ENCODE measurements at regions not wholly inside any gene's neighbourhood (a gene's known extent, or its start where the extent isn't known, plus 50 kb on each side); places are given as distances from the start of the nearest gene placed in this dataset.

DNA sequence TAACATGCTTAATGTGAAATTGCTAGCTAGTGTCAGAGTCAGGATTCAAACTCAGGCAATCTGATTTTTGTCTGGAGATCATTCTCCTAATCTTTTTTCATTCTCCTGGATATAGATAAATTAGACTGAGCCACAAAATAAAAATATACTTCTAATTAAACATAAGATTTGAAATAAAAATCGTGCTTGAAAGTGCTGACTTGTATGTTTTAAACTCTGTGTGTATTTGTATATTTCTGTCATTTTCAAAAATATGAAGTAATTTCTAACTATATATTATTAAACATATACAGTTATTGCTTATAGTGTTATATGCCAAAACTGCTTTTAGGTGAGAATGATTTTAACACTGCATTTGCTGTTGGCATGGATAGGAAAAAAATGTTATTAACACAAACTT is 239.4 kb downstream of the KCNJ2 start:
- ChIA-PET CTCF (no interaction called here), POLR2A (no interaction called here)
- intact Hi-C loops (cut with micrococcal nuclease) (no loop called here), dilution Hi-C loops (cut with MboI; ENCODE audit: extremely low pct_ligation_motif_present, low sequenced_read_pairs) (no loop called here)
- Histone ChIP-seq H3K9me1 (replicated peaks; ENCODE audit: control insufficient read depth, extremely low read depth, insufficient read depth, low read length) (no peaks in the 10 kb centered on the region), H3K4me1 (ENCODE audit: control insufficient read depth, extremely low read depth, insufficient read depth, low read length) (peaks cover 6% of the 10 kb centered on the region), H4K20me1 (replicated peaks; ENCODE audit: control insufficient read depth, extremely low read depth, insufficient read depth, low read length) (no peaks in the 10 kb centered on the region), H3K36me3 (ENCODE audit: control insufficient read depth in 2 of 2, extremely low read depth in 1 of 2, insufficient read depth in 2 of 2, low read length in 2 of 2) (no peaks in the 10 kb centered on the region), H3K79me2 (ENCODE audit: control insufficient read depth, insufficient read depth, low read length) (no peaks in the 10 kb centered on the region), H3K27me3 (ENCODE audit: control insufficient read depth in 2 of 2, insufficient read depth in 2 of 2, low read length in 2 of 2) (no peaks in the 10 kb centered on the region), H2AFZ (ENCODE audit: low read depth, low read length) (no peak overlapping the region), H3K27ac (ENCODE audit: insufficient read depth, low read depth, low read length) (no peak overlapping the region), H3K9ac (replicated peaks; ENCODE audit: extremely low read depth, insufficient read depth, low read length) (no peak overlapping the region), H3K9me3 (replicated peaks; ENCODE audit: control insufficient read depth, insufficient read depth, low read length) (no peaks in the 10 kb centered on the region), H3K4me2 (ENCODE audit: insufficient read depth, low read length) (no peak overlapping the region), H3K4me3 (replicated peaks in 1 of 3; ENCODE audit: insufficient read depth in 1 of 3, low read depth in 1 of 3, low read length in 3 of 3) (no peak overlapping the region)
- no peak for TF ChIP-seq GATA2 (IDR thresholded peaks at IDR 0.05; ENCODE audit: insufficient read depth, insufficient read length, low read depth, low read length)
- TF ChIP-seq JUN (IDR thresholded peaks at IDR 0.05; ENCODE audit: borderline replicate concordance, insufficient read depth, insufficient read length, low read depth), result no peak
- TF ChIP-seq MYC (IDR thresholded peaks at IDR 0.05; ENCODE audit: low read depth, low read length), result no peak
- no peak for TF ChIP-seq FOS (IDR thresholded peaks at IDR 0.05; ENCODE audit: borderline replicate concordance, insufficient read depth, low read length)
- no peak for TF ChIP-seq EZH2 (IDR thresholded peaks at IDR 0.05; ENCODE audit: borderline replicate concordance, low read depth, low read length, severe bottlenecking)
- TF ChIP-seq POLR2A (IDR thresholded peaks at IDR 0.05; ENCODE audit: low read depth, low read length), result no peak
- TF ChIP-seq MAX (IDR thresholded peaks at IDR 0.05; ENCODE audit: insufficient read depth, insufficient read length), result no peak
- TF ChIP-seq, protein P1, sequence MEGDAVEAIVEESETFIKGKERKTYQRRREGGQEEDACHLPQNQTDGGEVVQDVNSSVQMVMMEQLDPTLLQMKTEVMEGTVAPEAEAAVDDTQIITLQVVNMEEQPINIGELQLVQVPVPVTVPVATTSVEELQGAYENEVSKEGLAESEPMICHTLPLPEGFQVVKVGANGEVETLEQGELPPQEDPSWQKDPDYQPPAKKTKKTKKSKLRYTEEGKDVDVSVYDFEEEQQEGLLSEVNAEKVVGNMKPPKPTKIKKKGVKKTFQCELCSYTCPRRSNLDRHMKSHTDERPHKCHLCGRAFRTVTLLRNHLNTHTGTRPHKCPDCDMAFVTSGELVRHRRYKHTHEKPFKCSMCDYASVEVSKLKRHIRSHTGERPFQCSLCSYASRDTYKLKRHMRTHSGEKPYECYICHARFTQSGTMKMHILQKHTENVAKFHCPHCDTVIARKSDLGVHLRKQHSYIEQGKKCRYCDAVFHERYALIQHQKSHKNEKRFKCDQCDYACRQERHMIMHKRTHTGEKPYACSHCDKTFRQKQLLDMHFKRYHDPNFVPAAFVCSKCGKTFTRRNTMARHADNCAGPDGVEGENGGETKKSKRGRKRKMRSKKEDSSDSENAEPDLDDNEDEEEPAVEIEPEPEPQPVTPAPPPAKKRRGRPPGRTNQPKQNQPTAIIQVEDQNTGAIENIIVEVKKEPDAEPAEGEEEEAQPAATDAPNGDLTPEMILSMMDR (IDR thresholded peaks at IDR 0.05; ENCODE audit: extremely low read depth in 1 of 2, insufficient read depth in 1 of 2, low read depth in 1 of 2, low read length in 2 of 2), result no peak
- no peak for TF ChIP-seq POLR2AphosphoS5 (IDR thresholded peaks at IDR 0.05; ENCODE audit: insufficient read depth, low read depth, low read length)
- DNase-seq (ENCODE audit: low read depth, low spot score), result no peak
- no peak for FAIRE-seq
- no TSS peak for BruUV-seq (replicated peaks)

Measured in endothelial cell of umbilical vein (primary cell).